ENCODE measurements at regions not wholly inside any gene's neighbourhood (a gene's known extent, or its start where the extent isn't known, plus 50 kb on each side); places are given as distances from the start of the nearest gene placed in this dataset.

- DNase-seq: no peak
- Mint-ChIP-seq H3K27me3 (ENCODE audit: insufficient read depth) (no peaks in the 10 kb centered on the region; the same call in 1 of the 2 replicates), H3K9me3 (peaks cover 14% of the 10 kb centered on the region), H3K4me1 (ENCODE audit: low read depth) (no peaks in the 10 kb centered on the region), H3K36me3 (ENCODE audit: low read depth) (no peaks in the 10 kb centered on the region; the same call in 1 of the 2 replicates), H3K27ac (no peak overlapping the region), H3K4me3 (no peak overlapping the region)
- TF ChIP-seq, protein P1, sequence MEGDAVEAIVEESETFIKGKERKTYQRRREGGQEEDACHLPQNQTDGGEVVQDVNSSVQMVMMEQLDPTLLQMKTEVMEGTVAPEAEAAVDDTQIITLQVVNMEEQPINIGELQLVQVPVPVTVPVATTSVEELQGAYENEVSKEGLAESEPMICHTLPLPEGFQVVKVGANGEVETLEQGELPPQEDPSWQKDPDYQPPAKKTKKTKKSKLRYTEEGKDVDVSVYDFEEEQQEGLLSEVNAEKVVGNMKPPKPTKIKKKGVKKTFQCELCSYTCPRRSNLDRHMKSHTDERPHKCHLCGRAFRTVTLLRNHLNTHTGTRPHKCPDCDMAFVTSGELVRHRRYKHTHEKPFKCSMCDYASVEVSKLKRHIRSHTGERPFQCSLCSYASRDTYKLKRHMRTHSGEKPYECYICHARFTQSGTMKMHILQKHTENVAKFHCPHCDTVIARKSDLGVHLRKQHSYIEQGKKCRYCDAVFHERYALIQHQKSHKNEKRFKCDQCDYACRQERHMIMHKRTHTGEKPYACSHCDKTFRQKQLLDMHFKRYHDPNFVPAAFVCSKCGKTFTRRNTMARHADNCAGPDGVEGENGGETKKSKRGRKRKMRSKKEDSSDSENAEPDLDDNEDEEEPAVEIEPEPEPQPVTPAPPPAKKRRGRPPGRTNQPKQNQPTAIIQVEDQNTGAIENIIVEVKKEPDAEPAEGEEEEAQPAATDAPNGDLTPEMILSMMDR (IDR thresholded peaks at IDR 0.05): no peak
These were observed 96.4 kb upstream of the HS3ST1 start for GRCh38 chr4:11525085-11525484.

GRCh38 chr4:11518754-11519153, 90.1 kb upstream of the HS3ST1 start:
- H3K4me3 Mint-ChIP-seq: no peak overlapping the region
- no peak overlapping the region for H3K27ac Mint-ChIP-seq
- no peaks in the 10 kb centered on the region for H3K36me3 Mint-ChIP-seq (ENCODE audit: low read depth)

GRCh38 chr4:11514779-11515419, 86.2 kb upstream of the HS3ST1 start:
- no peak for DNase-seq
- Mint-ChIP-seq H3K9me3 (peaks cover 56% of the 10 kb centered on the region), H3K27me3 (ENCODE audit: insufficient read depth) (no peaks in the 10 kb centered on the region), H3K36me3 (ENCODE audit: low read depth) (no peaks in the 10 kb centered on the region), H3K4me3 (no peak overlapping the region), H3K4me1 (ENCODE audit: low read depth) (no peaks in the 10 kb centered on the region), H3K27ac (no peak overlapping the region)
- TF ChIP-seq, protein P1 (IDR thresholded peaks at IDR 0.05): no peak

More at GRCh38 chr4:11518754-11519153, 90.1 kb upstream of the HS3ST1 start:
- H3K27me3 Mint-ChIP-seq (ENCODE audit: insufficient read depth): no peaks in the 10 kb centered on the region
- peaks cover 41% of the 10 kb centered on the region for H3K9me3 Mint-ChIP-seq
- no peak for DNase-seq
- TF ChIP-seq, protein P1 (IDR thresholded peaks at IDR 0.05): no peak
- no peaks in the 10 kb centered on the region for H3K4me1 Mint-ChIP-seq (ENCODE audit: low read depth)

- H3K27me3 Mint-ChIP-seq (ENCODE audit: insufficient read depth): no peaks in the 10 kb centered on the region; the same call in 1 of the 2 replicates
- TF ChIP-seq, protein P1 (IDR thresholded peaks at IDR 0.05): no peak
- H3K36me3 Mint-ChIP-seq (ENCODE audit: low read depth): no peaks in the 10 kb centered on the region
- H3K27ac Mint-ChIP-seq: no peak overlapping the region
- no peak overlapping the region for H3K4me3 Mint-ChIP-seq
- H3K4me1 Mint-ChIP-seq (ENCODE audit: low read depth): no peaks in the 10 kb centered on the region
- DNase-seq: no peak
- H3K9me3 Mint-ChIP-seq: peaks cover 58% of the 10 kb centered on the region
These were observed 85.3 kb upstream of the HS3ST1 start for GRCh38 chr4:11514003-11514402.

DNA sequence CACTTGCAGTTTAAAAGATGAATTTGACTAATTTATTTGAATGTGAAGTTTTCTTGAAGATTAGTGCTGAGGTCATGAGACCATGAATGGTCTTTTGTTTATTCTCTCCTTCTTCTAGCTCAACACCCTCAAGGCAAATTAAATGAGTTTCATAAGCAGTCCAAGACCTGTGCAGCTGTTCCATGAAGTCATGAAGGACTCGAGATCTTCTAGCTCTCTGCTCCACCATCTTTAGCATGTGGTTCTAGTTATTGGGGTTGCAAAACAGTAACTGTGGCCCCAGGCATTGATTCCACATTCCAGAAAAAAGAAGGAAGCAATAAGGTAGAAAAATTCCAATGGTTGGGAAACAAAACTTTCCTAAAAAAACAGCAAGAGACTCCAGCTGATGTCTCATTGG, 84.2 kb upstream of the HS3ST1 start:
- H3K27ac Mint-ChIP-seq: no peak overlapping the region
- TF ChIP-seq, protein P1 (IDR thresholded peaks at IDR 0.05): no peak
- peaks cover 63% of the 10 kb centered on the region for H3K9me3 Mint-ChIP-seq
- H3K4me3 Mint-ChIP-seq: no peak overlapping the region
- no peak for DNase-seq
- no peaks in the 10 kb centered on the region; the same call in 1 of the 2 replicates for H3K27me3 Mint-ChIP-seq (ENCODE audit: insufficient read depth)
- H3K4me1 Mint-ChIP-seq (ENCODE audit: low read depth): no peaks in the 10 kb centered on the region
- no peaks in the 10 kb centered on the region for H3K36me3 Mint-ChIP-seq (ENCODE audit: low read depth)
